ENCODE measurements at regions not wholly inside any gene's neighbourhood (a gene's known extent, or its start where the extent isn't known, plus 50 kb on each side); places are given as distances from the start of the nearest gene placed in this dataset.
A peak's percentile ranks its signal among the peaks of the same experiment; 100 is the strongest.
"Not testable (repeated sequence)": the region's sequence is repeated elsewhere in the genome, so short reads cannot be mapped to it uniquely, and the experiment has no call there.

GRCh38 chr1:232136136-232136535, 493.8 kb downstream of the SIPA1L2 start:
- no peak for DNase-seq (ENCODE audit: low read depth)

- DNase-seq (ENCODE audit: low read depth) = no peak
Observed at GRCh38 chr1:232134365-232134764, 495.6 kb downstream of the SIPA1L2 start.

GRCh38 chr1:232132572-232132971, 497.4 kb downstream of the SIPA1L2 start:
- DNase-seq (ENCODE audit: low read depth) = no peak

GRCh38 chr1:232131715-232132391, 498.1 kb downstream of the SIPA1L2 start:
- DNase-seq (ENCODE audit: low read depth) = no peak

- DNase-seq (ENCODE audit: low read depth) = no peak
Observed at GRCh38 chr1:232130815-232131480, 499.0 kb downstream of the SIPA1L2 start.

GRCh38 chr1:232127190-232127589, 500.6 kb downstream of the DISC1 start:
- peak; percentile 87 for DNase-seq (ENCODE audit: low read depth)

- no peak for DNase-seq (ENCODE audit: low read depth)
Observed at GRCh38 chr1:232123775-232124659, 497.4 kb downstream of the DISC1 start.

GRCh38 chr1:232117903-232118302, 491.3 kb downstream of the DISC1 start:
- not testable (repeated sequence) for DNase-seq (ENCODE audit: low read depth)

GRCh38 chr1:232114985-232115384, 488.4 kb downstream of the DISC1 start:
- DNase-seq (ENCODE audit: low read depth) = no peak

GRCh38 chr1:232112076-232112475, 485.5 kb downstream of the DISC1 start:
- DNase-seq (ENCODE audit: low read depth) = no peak

- DNase-seq (ENCODE audit: low read depth) = no peak
Observed at GRCh38 chr1:232111611-232112010, 485.0 kb downstream of the DISC1 start.

GRCh38 chr1:232110281-232111090, 483.9 kb downstream of the DISC1 start:
- DNase-seq (ENCODE audit: low read depth) = peak; percentile 92

GRCh38 chr1:232109391-232109790, 482.8 kb downstream of the DISC1 start:
- DNase-seq (ENCODE audit: low read depth) = peak; percentile 17

- DNase-seq (ENCODE audit: low read depth) = peak; percentile 79
Observed at GRCh38 chr1:232108598-232108997, 482.0 kb downstream of the DISC1 start.

GRCh38 chr1:232106415-232106814, 479.8 kb downstream of the DISC1 start:
- DNase-seq (ENCODE audit: low read depth) = no peak

- no peak for DNase-seq (ENCODE audit: low read depth)
Observed at GRCh38 chr1:232105561-232105960, 479.0 kb downstream of the DISC1 start.

GRCh38 chr1:232101231-232101630, 474.6 kb downstream of the DISC1 start:
- DNase-seq (ENCODE audit: low read depth) = no peak

- no peak for DNase-seq (ENCODE audit: low read depth)
Observed at GRCh38 chr1:232096751-232097150, 470.2 kb downstream of the DISC1 start.
